RWPE1 (cell line): ENCODE measurements at regions not wholly inside any gene's neighbourhood (a gene's known extent, or its start where the extent isn't known, plus 50 kb on each side); places are given as distances from the start of the nearest gene placed in this dataset.

Experiments used
- CTCF ChIA-PET: fragments of 350-600 bp; sonication (Branson Sonifier 250); formaldehyde crosslinking; extraction: SDS; loops from one replicate; lab custom pipeline; 2021; lab: Yijun Ruan, JAX
- POLR2A ChIA-PET: fragments of 400-600 bp; formaldehyde crosslinking; extraction: SDS; loops from one replicate; lab custom pipeline; 2020; ENCODE audit warnings: antibody characterized with exemption; ENCODE audit not compliant: low non-redundant PET; lab: Yijun Ruan, JAX
- DNase-seq: peaks from one replicate; pipeline ENCODE4 v3.0.0; 2012; ENCODE audit warnings: low spot score
- H3K27ac ChIP-seq: fragments of 450-650 bp; 2 replicates; pipeline ENCODE4 v1.5.1; 2017
- TF ChIP-seq, protein P1 (sequence below): fragments of 450-650 bp; conservative IDR thresholded peaks from 2 replicates; pipeline ENCODE4 v1.5.1; 2017; ENCODE audit warnings: low read depth, mild to moderate bottlenecking

DNA sequence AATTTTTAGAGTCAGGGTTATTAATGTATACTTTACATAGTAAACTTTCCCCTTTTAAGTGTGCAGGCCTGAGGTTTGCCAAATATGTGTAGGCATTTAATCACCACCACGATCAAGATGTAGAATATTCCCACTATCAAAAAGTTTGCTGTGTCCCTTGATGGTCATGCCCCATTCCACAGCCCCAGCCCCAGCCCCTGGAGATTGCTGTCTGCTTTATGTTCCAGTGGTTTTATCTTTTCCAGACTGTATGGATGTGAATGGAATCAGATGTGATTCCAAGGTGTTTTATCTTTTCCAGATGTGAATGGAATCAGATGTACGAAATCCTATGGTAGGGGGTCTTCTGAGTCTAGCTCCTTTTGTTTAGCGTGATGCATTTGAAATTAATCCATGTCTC, 93.1 kb upstream of the B3GAT1 start:
- CTCF ChIA-PET = no interaction called here
- DNase-seq = no peak
- POLR2A ChIA-PET = no interaction called here
- no peak overlapping the region for H3K27ac ChIP-seq
- TF ChIP-seq, protein P1, sequence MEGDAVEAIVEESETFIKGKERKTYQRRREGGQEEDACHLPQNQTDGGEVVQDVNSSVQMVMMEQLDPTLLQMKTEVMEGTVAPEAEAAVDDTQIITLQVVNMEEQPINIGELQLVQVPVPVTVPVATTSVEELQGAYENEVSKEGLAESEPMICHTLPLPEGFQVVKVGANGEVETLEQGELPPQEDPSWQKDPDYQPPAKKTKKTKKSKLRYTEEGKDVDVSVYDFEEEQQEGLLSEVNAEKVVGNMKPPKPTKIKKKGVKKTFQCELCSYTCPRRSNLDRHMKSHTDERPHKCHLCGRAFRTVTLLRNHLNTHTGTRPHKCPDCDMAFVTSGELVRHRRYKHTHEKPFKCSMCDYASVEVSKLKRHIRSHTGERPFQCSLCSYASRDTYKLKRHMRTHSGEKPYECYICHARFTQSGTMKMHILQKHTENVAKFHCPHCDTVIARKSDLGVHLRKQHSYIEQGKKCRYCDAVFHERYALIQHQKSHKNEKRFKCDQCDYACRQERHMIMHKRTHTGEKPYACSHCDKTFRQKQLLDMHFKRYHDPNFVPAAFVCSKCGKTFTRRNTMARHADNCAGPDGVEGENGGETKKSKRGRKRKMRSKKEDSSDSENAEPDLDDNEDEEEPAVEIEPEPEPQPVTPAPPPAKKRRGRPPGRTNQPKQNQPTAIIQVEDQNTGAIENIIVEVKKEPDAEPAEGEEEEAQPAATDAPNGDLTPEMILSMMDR = no peak

DNA sequence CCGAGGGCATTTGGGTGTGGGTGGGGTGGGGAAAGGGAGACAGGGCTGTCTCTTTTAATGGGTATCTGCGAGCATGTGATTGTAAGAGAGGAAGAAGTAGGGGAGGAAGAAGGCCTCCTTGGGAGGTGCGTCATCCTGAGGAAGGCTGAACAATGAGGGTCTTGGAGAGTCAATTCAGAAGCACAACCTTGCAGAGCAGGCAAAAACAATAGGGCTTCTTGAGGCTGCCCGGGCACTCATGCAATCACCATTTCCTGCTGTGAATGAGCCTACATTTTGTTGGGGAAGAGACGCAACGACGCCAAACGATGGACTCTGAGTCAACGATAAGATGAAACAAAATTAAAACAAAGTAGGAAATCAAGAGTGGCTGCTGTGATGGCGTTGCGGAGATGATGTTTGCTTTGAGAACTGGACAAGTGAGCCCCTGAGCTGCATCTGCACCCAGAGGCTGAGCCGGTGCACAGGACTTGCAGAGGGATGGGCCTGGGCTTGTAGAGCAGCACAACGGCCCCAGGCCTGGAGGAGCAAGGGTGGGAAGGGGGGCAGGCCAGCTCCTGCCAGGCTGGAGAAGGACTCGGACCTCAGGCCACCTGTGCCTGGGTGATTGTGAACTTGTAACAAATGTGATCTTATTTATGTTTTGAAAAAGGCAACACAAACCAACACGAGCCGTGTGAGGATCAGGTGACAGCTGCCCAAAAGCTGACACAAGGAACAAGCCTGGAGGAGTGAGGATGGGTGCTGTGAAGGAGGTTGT, 92.3 kb upstream of the B3GAT1 start:
- POLR2A ChIA-PET = no interaction called here
- CTCF ChIA-PET = interaction anchor here (0.7 kb wide), 1 partner anchor 75 kb away, joined by 3 read pairs; no protein-coding TSS in a partner anchor
- H3K27ac ChIP-seq = no peak overlapping the region
- TF ChIP-seq, protein P1 = no peak
- no peak for DNase-seq

DNA sequence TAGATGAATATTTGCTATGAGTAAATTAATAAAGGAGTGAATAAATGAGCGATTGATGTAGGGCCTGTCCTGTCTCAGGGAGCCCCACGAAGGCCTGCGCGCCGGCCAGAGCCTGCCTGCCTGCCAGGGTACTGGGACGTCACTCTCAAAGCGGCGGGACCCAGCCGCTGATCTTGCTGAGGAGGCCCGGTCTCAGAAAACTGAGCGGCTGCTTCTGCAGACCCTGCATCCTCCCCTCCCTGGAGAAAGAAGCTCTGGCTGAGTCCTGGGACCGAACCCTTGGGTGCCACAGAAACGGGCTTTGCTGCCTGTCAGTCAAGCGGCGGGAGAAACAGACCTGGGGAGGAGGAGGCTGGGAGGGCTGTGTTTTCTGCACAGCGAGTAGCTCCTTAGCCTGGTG, 91.6 kb upstream of the B3GAT1 start:
- CTCF ChIA-PET = no interaction called here
- TF ChIP-seq, protein P1 = no peak
- no peak overlapping the region for H3K27ac ChIP-seq
- DNase-seq = no peak
- POLR2A ChIA-PET = no interaction called here

DNA sequence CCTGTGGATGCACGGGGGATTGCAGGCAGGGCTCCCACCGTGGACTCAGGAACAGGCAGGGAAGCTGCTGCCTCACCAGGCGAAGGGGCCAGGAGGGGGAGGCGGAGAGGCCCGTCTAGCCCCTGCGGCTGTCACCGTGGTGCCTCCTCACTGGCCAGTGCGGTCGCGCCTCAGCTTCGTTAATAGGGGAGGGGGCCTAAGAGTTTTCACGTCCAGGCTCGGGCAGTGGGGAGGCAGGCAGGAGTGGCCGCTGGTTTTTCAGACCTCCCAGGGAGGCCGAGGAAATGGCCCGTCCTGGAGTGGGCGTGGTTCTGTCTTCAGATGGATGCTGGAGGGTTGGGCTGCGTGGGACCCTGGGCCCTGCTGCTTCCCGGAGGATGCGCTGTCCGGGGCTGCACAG, 91.1 kb upstream of the B3GAT1 start:
- DNase-seq = no peak
- no peak overlapping the region for H3K27ac ChIP-seq
- TF ChIP-seq, protein P1 = no peak
- ChIA-PET CTCF (no interaction called here), POLR2A (no interaction called here)

DNA sequence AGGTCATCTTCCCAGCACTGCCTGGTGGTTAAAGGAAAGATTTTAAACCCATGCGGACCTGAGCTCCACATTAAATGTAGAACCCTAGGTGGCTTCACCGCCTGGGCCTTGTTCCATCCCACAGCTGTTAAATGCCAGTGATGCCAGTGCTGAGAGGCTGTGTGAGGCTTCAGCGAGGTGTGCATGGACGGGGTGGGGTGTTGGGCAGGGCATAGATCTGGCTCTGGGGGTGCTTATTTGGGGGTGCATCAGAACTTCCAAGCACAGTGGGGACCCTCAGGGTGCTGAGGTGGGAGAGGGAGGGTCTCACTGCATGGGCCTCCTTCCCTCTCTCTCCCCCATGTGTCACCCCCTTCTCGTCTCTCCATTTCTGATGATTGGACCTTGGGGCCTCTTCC, 90.1 kb upstream of the B3GAT1 start:
- no peak overlapping the region for H3K27ac ChIP-seq
- ChIA-PET CTCF (interaction anchor here (0.5 kb wide), 1 partner anchor 371 kb away, joined by 3 read pairs; no protein-coding TSS in a partner anchor), POLR2A (no interaction called here)
- TF ChIP-seq, protein P1 = no peak
- no peak for DNase-seq

DNA sequence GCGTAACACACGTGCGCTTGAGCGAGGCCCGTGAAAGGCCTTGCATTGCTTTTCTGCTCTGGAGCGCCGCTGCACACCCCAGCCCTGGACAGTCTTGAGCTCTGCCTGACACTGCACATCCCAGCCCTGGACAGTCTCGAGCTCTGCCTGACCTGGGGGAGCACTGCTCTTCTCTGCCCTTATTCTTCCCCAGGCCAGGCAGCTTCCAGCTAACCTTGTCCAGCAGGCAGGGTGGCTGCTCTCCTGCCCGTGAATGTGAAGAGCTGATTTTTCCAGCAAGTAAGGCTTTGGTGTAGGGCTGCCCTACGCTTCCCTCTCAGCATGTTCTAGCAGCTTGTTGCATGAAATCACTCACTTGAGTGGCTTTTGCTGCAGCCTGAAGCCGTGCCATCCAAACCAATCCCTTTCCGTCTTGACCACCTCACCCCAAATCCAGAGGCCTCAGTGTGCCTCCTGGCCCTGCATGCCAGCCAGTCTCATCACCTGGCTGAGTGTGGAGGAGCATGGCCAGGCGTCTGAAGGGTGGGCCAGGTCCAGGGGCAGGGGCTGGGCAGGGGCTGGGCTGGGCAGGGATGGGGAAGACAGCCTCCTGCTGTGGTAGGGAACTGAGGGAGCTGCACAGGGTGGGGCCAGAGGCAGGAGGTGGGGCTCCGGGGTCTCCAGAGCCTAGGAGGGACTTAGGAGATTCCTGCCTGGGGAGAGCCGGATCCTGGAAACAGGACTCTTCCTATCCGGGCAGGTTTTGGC, 89.5 kb upstream of the B3GAT1 start:
- POLR2A ChIA-PET = no interaction called here
- CTCF ChIA-PET = interaction anchor here (0.5 kb wide), 1 partner anchor 372 kb away, joined by 3 read pairs; no protein-coding TSS in a partner anchor
- H3K27ac ChIP-seq = no peak overlapping the region
- no peak for DNase-seq
- TF ChIP-seq, protein P1 = no peak
